ENCODE measurements at regions not wholly inside any gene's neighbourhood (a gene's known extent, or its start where the extent isn't known, plus 50 kb on each side); places are given as distances from the start of the nearest gene placed in this dataset.

DNA sequence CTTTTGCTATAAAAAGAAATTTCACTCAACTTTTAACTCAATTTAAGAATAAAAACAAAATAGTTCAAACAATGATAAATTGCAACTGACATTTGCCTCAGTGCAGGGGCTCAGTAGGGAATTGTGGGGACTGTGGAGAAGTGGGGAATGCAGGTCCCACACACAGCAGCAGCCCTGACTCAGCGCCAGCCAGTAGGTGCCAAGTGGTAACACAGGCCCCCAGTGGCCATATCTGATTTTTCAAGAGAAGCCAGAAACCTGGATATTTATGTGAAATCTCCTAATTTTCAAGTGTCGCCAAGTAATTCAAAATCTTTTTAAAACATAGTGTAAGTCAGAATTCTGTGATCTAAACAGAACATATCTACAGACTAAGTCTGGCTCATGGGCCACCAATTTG lies 186.3 kb downstream of the EN1 start:
- no peak for DNase-seq

GRCh38 chr2:118658596-118659198 lies 188.8 kb downstream of the EN1 start:
- no peak for DNase-seq

GRCh38 chr2:118657466-118657865 lies 190.0 kb downstream of the EN1 start:
- no peak for DNase-seq

DNA sequence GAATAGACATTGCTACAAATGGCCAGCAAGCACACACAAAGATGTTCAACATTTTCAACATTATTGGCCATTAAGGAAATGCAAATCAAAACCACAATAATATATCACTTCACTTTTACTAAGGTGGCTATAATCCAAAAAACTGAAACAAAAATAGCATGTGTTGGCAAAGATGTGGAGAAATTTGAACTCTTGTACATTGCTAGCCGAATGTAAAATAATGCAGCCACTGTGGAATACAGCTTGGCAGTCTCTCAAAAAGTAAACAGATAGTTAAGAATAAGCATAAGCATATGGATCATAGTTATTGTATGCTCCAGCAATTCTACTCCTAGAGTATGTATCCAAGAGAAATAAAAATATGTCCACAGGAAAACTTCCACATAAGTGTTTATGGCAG lies 192.5 kb downstream of the EN1 start:
- no peak for DNase-seq

GRCh38 chr2:118650327-118650726 lies 197.1 kb downstream of the EN1 start:
- no peak for DNase-seq

GRCh38 chr2:118645876-118646275 lies 201.6 kb downstream of the EN1 start:
- no peak for DNase-seq

- DNase-seq: no peak
These were observed 203.3 kb downstream of the EN1 start for GRCh38 chr2:118644190-118644589.

DNA sequence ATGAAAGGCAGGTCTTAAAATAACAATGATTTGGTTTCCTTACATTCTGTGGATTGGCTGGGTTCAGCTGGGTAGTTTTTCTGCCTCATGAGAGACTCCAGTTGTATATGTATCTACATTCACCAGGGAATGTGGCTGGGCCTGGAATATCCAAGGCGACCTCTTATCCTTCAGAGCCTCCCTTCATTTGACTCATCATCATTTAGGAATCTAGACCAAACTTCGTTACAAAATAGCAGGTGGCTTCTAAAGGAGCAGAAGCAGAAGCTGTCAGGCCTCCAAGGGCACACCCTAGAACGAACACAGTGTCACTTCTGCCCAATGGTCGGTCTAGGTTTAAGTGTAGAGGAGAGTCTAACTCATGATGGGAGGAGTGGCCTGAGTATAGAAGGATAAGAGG lies 204.2 kb downstream of the EN1 start:
- no peak for DNase-seq

DNA sequence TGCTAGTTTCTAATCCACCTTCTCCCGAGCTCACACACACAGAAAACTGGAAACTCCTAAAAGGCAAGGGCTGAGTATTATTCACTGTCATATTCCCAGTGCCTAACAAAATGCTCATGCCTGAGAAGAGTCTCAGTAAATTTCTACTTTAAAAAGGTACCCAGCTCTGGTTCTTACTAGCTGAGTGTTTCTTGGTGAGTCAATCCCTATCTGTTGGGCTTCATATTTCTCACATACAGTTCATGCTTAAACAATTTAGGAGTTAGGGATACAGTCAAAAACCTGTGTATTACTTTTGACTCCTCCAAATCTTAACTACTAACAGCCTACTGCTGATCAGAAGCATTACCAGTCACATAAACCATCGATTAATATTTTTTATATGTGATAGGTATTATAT lies 204.9 kb downstream of the EN1 start:
- DNase-seq: no peak

- no peak for DNase-seq
These were observed 205.7 kb downstream of the EN1 start for GRCh38 chr2:118641711-118642110.

DNA sequence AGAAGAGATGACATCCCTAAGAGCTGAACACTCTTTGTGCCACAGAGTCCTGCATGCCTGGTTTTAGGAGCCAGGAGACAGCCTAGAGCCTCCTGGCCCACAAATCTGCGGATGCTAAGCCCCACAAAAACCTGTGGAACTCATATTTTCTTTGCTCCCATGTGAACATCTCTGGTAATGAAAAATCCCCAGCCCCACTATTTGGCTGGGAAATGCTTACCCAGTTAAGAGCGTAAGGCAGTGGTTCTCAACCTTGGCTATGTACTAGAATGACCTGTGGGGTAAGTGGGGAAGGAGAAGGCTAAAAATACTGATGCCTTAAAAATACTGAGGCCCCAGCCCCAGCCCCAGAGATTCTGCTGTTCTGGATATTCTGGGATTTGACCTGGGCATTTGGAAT lies 208.1 kb downstream of the EN1 start:
- no peak for DNase-seq

- DNase-seq: no peak
These were observed 209.0 kb downstream of the EN1 start for GRCh38 chr2:118638453-118638852.

- no peak for DNase-seq
These were observed 211.6 kb downstream of the EN1 start for GRCh38 chr2:118635891-118636290.

- DNase-seq: no peak
These were observed 212.6 kb downstream of the EN1 start for GRCh38 chr2:118634876-118635275.

DNA sequence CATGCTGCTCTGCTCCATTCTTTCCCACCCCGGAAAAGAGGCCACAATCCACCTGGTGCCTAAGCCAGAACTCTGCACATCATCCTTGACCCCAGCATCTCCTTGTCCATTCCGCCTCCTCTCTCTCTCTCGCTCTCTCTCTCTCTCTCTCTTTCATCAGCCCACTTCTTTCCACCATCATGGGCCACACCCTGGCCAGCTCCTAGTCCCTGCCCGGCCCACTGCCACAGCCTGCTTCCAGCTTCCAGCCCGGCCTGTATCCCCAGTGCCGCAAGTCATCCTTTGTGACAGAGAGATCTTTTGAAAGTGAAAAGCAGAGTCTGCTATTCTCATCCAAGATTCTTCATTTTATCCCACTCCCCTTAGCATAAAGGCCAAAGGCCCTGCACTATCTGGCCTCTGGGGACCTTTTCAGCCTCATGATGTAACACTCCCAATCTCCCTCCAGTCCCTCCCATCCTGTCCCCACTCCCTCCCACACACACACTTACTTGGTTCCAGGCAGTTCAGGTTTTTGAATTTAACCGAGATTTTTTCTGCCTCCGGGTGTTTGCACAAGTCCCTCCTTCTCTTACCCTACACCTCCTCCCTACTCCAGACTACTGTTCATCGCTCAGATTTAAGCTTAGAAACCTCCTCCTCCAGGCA lies 214.0 kb downstream of the EN1 start:
- DNase-seq: no peak

DNA sequence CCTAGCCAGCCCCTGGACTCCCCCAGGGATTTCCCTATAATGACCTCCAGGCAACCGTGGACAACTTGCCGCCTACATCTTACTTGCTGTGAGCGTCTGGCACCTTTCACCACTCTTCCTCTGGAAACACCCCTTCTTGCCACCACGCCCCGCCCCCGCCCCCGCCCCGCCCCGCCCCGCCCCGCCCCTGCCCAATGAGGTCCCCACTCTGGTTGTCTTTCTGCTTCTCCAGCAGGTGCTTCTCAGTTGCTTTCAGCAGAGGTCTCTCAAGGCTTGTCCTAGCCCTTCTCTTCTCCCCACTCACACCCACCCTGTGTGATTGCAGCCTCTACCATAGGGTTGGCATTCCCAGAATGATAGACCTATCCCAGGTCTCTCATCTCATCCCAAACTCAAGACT lies 214.5 kb downstream of the EN1 start:
- DNase-seq: no peak

DNA sequence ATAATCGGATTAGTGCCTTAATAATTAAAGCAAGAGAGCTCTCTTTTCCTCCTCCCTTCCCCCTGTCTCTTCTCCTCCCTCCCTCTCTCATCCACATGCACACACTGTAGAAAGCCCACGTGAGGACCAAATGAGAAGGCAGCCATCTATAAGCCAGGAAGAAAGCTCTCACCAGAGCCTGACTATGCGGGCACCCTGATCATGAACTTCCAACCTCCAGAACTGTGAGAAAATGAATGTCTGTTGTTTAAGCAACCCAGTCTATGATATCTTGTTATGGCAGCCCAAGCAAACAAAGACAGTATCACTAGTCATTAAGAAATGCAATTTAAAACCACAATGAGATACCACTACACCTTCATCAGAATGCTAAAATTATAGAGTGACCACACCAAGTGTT lies 220.3 kb downstream of the EN1 start:
- DNase-seq: no peak

GRCh38 chr2:118622913-118623312 lies 224.5 kb downstream of the EN1 start:
- no peak for DNase-seq

GRCh38 chr2:118622108-118622507 lies 225.3 kb downstream of the EN1 start:
- no peak for DNase-seq

DNA sequence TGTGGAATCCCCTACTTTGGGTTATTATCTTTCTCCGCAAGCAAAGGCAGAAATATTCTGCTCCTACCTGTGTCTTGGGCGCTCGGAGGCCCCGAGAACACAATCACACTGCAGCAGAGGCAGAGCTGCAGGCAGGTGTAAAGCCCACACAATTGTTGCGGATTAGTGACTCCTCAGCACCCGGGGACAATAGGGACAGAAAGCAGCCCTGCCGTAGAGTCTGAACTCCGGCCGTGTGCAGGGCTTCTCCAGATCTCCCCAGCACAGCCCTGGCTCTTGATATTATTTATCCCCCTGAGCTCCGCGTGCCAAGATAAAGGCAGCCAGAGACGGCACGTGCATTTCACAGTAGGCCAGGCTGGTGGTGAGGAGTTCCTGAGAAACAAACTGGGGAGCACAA lies 229.2 kb downstream of the EN1 start:
- DNase-seq: no peak

- no peak for DNase-seq
These were observed 231.0 kb downstream of the EN1 start for GRCh38 chr2:118616432-118616831.

GRCh38 chr2:118614841-118615271 lies 232.6 kb downstream of the EN1 start:
- DNase-seq: no peak

- DNase-seq: no peak
These were observed 233.7 kb downstream of the EN1 start for GRCh38 chr2:118613737-118614136.

- no peak for DNase-seq
These were observed 235.8 kb downstream of the EN1 start for GRCh38 chr2:118611691-118612090.

DNA sequence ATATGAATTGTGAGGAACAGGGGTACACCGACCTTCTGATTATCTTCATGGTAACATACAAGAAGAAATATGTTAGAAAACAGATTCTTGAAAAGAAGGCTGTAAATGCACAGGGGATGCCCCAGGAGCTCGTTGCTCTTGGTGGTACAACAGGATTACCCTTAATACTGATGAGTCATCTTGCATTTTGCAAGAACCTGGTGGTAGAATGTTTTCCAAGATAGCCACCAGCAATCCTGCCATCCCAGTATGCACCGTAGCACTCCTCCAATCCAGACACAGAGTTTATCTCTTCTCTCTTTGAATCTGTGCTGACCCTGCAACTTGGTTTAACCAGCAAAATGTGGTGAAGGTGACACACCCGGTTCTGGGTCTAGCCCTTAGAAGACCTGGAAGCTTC lies 238.3 kb downstream of the EN1 start:
- DNase-seq: no peak
